ENCODE measurements at regions not wholly inside any gene's neighbourhood (a gene's known extent, or its start where the extent isn't known, plus 50 kb on each side); places are given as distances from the start of the nearest gene placed in this dataset.

GRCh38 chr7:67590649-67591048 lies 594.0 kb downstream of the TYW1 start:
- Histone ChIP-seq H3K79me1 (ENCODE audit: low read depth, low read length) (no peaks in the 10 kb centered on the region), H3K9ac (replicated peaks in 1 of 4; ENCODE audit: extremely low read depth in 1 of 4, low read depth in 3 of 4, low read length in 3 of 4) (no peak overlapping the region), H2AFZ (ENCODE audit: low read length) (no peak overlapping the region), H2AK5ac (ENCODE audit: low read depth, low read length) (no peak overlapping the region), H3K4me3 (ENCODE audit: extremely low read depth in 1 of 4, insufficient read depth in 2 of 4, low read depth in 3 of 4, low read length in 4 of 4) (no peak overlapping the region), H3K18ac (ENCODE audit: extremely low read depth, low read length) (no peak overlapping the region), H2BK12ac (ENCODE audit: low read depth, low read length) (no peak overlapping the region), H2BK5ac (ENCODE audit: low read depth, low read length) (no peak overlapping the region), H3K27ac (ENCODE audit: low read depth, low read length) (no peak overlapping the region), H3K23ac (ENCODE audit: insufficient read length) (no peak overlapping the region), H3K14ac (ENCODE audit: insufficient read length) (no peak overlapping the region), H3K56ac (replicated peaks; ENCODE audit: insufficient read length, low read depth, low read length) (no peak overlapping the region), H2BK20ac (ENCODE audit: low read length) (no peak overlapping the region), H3K4ac (replicated peaks; ENCODE audit: insufficient read length, low read depth, low read length) (no peak overlapping the region), H3K9me3 (ENCODE audit: insufficient read depth in 2 of 2, low read depth in 1 of 2, low read length in 1 of 2) (no peaks in the 10 kb centered on the region), H3K79me2 (ENCODE audit: control insufficient read depth in 1 of 2, insufficient read depth in 2 of 2, low read length in 2 of 2) (no peaks in the 10 kb centered on the region), H3K4me2 (ENCODE audit: insufficient read depth in 1 of 2, low read depth in 2 of 2, low read length in 2 of 2) (no peak overlapping the region), H2BK120ac (replicated peaks; ENCODE audit: low read depth, low read length) (no peak overlapping the region), H3K4me1 (replicated peaks in 1 of 4; ENCODE audit: control insufficient read depth in 3 of 4, insufficient read depth in 4 of 4, low read length in 3 of 4) (peaks cover 0 to 5% (median 0%) of the 10 kb centered on the region in 4 experiments; a peak in 2 of 7 replicates), H3K23me2 (ENCODE audit: low read depth, low read length) (no peaks in the 10 kb centered on the region), H3K27me3 (replicated peaks in 1 of 4; ENCODE audit: control insufficient read depth in 3 of 4, extremely low read depth in 1 of 4, insufficient read depth in 3 of 4, low read length in 3 of 4) (no peaks in the 10 kb centered on the region), H4K20me1 (replicated peaks in 1 of 2; ENCODE audit: control insufficient read depth in 1 of 2, insufficient read depth in 2 of 2, low read length in 2 of 2) (no peaks in the 10 kb centered on the region), H2BK15ac (ENCODE audit: low read length) (no peak overlapping the region), H3K36me3 (ENCODE audit: control insufficient read depth in 2 of 4, insufficient read depth in 4 of 4, low read length in 3 of 4) (no peaks in the 10 kb centered on the region), H4K91ac (replicated peaks; ENCODE audit: insufficient read length, low read length) (no peak overlapping the region), H4K5ac (ENCODE audit: insufficient read length, low read depth, low read length) (no peak overlapping the region), H4K8ac (ENCODE audit: extremely low read depth, insufficient read depth, low read length) (no peak overlapping the region)
- CTCF ChIA-PET (ENCODE audit: partially characterized antibody): no interaction called here
- FAIRE-seq (no peak), DNase-seq (ENCODE audit: low read depth in 1 of 2, low spot score in 2 of 2) (no peak)
- POLR2A ChIA-PET (ENCODE audit: partially characterized antibody): no interaction called here
- 92% methylated on average over 3 of the region's 3 CpGs; no CpG with 5 or more reads in 1 of the 2 experiments for WGBS, 2 experiments (ENCODE audit: extremely low coverage in 1 of 2, insufficient coverage in 1 of 2, insufficient read length in 1 of 2, insufficient replicate concordance in 2 of 2, low coverage in 1 of 2, low lambda C conversion rate in 2 of 2, missing lambda C conversion rate in 1 of 2)
- no peak for TF ChIP-seq TAF7 (optimal IDR thresholded peaks at IDR 0.05; ENCODE audit: borderline replicate concordance, low read depth, low read length)
- TF ChIP-seq CTCF (IDR thresholded peaks at IDR 0.05; ENCODE audit: control extremely low read depth in 1 of 3, insufficient read depth in 1 of 3, low read depth in 1 of 3, low read length in 3 of 3): no peak
- no peak for TF ChIP-seq CHD1 (IDR thresholded peaks at IDR 0.05; ENCODE audit: low read depth, low read length)
- no peak for TF ChIP-seq SIRT6 (IDR thresholded peaks at IDR 0.05; ENCODE audit: low read length)
- TF ChIP-seq TBP (IDR thresholded peaks at IDR 0.05; ENCODE audit: low read depth, low read length): no peak
- no peak for TF ChIP-seq POLR2A (IDR thresholded peaks at IDR 0.05; ENCODE audit: control extremely low read depth in 1 of 2, low read depth in 2 of 2, low read length in 2 of 2)
- TF ChIP-seq E2F6 (IDR thresholded peaks at IDR 0.05): no peak
- no peak for TF ChIP-seq RXRA (IDR thresholded peaks at IDR 0.05; ENCODE audit: insufficient read depth, low read depth, low read length)
- TF ChIP-seq JUND (IDR thresholded peaks at IDR 0.05; ENCODE audit: low read length): no peak
- TF ChIP-seq HDAC6 (IDR thresholded peaks at IDR 0.05; ENCODE audit: low read depth, low read length): no peak
- no peak for TF ChIP-seq TAF1 (IDR thresholded peaks at IDR 0.05; ENCODE audit: low read depth, low read length)
- TF ChIP-seq CBX8 (IDR thresholded peaks at IDR 0.05; ENCODE audit: borderline replicate concordance, low read depth, low read length): no peak

All from H1 (cell line).